ENCODE measurements at regions not wholly inside any gene's neighbourhood (a gene's known extent, or its start where the extent isn't known, plus 50 kb on each side); places are given as distances from the start of the nearest gene placed in this dataset.
"Not testable (repeated sequence)": the region's sequence is repeated elsewhere in the genome, so short reads cannot be mapped to it uniquely, and the experiment has no call there.

GRCh38 chr19:31535691-31536460 lies 186.6 kb upstream of the TSHZ3 start:
- Histone ChIP-seq H3K27me3 (ENCODE audit: control insufficient read depth, insufficient read depth, low read length) (no peaks in the 10 kb centered on the region), H3K27ac (ENCODE audit: low read depth, low read length) (no peak overlapping the region), H3K9me3 (ENCODE audit: control insufficient read depth, insufficient read depth, low read length) (no peaks in the 10 kb centered on the region), H3K4me3 (ENCODE audit: low read depth, low read length) (no peak overlapping the region)
- TF ChIP-seq, protein P1, sequence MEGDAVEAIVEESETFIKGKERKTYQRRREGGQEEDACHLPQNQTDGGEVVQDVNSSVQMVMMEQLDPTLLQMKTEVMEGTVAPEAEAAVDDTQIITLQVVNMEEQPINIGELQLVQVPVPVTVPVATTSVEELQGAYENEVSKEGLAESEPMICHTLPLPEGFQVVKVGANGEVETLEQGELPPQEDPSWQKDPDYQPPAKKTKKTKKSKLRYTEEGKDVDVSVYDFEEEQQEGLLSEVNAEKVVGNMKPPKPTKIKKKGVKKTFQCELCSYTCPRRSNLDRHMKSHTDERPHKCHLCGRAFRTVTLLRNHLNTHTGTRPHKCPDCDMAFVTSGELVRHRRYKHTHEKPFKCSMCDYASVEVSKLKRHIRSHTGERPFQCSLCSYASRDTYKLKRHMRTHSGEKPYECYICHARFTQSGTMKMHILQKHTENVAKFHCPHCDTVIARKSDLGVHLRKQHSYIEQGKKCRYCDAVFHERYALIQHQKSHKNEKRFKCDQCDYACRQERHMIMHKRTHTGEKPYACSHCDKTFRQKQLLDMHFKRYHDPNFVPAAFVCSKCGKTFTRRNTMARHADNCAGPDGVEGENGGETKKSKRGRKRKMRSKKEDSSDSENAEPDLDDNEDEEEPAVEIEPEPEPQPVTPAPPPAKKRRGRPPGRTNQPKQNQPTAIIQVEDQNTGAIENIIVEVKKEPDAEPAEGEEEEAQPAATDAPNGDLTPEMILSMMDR (IDR thresholded peaks at IDR 0.05; ENCODE audit: low read depth, low read length), result no peak
- ChIA-PET CTCF (no interaction called here), POLR2A (no interaction called here)
- DNase-seq (ENCODE audit: low read depth, low spot score), result no peak

DNA sequence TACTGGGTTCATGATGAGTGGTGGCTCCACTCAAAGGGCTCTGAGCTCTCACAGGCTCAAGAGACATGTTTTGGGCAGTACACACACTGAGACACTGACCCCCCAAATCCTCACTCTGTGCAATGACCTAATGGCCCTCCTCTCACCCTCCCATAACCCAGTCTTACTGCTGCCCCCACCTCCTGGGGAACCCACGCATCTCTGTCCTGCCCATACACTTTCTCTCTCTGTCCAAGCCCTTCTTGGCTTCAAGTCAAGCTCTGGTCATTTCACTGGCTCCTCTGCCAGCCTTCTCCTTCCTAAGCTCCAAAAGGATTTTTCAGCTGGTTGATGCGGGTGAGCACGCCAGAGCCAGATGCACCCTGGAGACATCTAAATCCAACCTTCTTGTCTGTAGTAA lies 187.9 kb upstream of the TSHZ3 start:
- DNase-seq (ENCODE audit: low read depth, low spot score), result no peak
- Histone ChIP-seq H3K27me3 (ENCODE audit: control insufficient read depth, insufficient read depth, low read length) (no peaks in the 10 kb centered on the region), H3K4me3 (ENCODE audit: low read depth, low read length) (no peak overlapping the region), H3K9me3 (ENCODE audit: control insufficient read depth, insufficient read depth, low read length) (no peaks in the 10 kb centered on the region), H3K27ac (ENCODE audit: low read depth, low read length) (no peak overlapping the region)
- TF ChIP-seq, protein P1 (IDR thresholded peaks at IDR 0.05; ENCODE audit: low read depth, low read length), result no peak
- ChIA-PET POLR2A (no interaction called here), CTCF (no interaction called here)

DNA sequence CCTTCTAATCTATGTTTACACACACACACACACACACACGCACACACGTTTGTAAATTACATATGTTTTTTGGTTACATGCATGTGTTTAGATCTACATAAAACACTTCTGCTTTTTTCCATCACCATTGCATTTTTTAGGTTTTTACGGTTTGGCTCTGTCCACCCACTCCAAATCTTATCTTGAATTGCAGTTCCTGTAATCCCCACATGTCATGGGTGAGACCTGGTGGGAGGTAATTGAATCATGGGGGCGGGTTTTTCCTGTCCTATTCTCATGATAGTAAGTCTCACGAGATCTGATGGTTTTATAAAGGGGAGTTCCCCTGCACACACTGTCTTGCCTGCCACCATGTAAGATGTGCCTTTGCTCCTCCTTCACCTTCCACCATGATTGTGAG lies 188.7 kb upstream of the TSHZ3 start:
- H3K27ac ChIP-seq (ENCODE audit: low read depth, low read length); POLR2A ChIA-PET; H3K4me3 ChIP-seq (ENCODE audit: low read depth, low read length); DNase-seq (ENCODE audit: low read depth, low spot score); H3K27me3 ChIP-seq (ENCODE audit: control insufficient read depth, insufficient read depth, low read length); CTCF ChIA-PET; H3K9me3 ChIP-seq (ENCODE audit: control insufficient read depth, insufficient read depth, low read length): not testable (repeated sequence)

GRCh38 chr19:31538879-31539278 lies 189.6 kb upstream of the TSHZ3 start:
- no peak for DNase-seq (ENCODE audit: low read depth, low spot score)
- ChIA-PET POLR2A (no interaction called here), CTCF (no interaction called here)
- Histone ChIP-seq H3K27ac (ENCODE audit: low read depth, low read length) (no peak overlapping the region), H3K4me3 (ENCODE audit: low read depth, low read length) (no peak overlapping the region), H3K27me3 (ENCODE audit: control insufficient read depth, insufficient read depth, low read length) (peaks cover 4% of the 10 kb centered on the region), H3K9me3 (ENCODE audit: control insufficient read depth, insufficient read depth, low read length) (no peaks in the 10 kb centered on the region)
- TF ChIP-seq, protein P1 (IDR thresholded peaks at IDR 0.05; ENCODE audit: low read depth, low read length), result no peak

- no peak overlapping the region for H3K4me3 ChIP-seq (ENCODE audit: low read depth, low read length)
- no peak for DNase-seq (ENCODE audit: low read depth, low spot score)
- CTCF ChIA-PET, result no interaction called here
- H3K9me3 ChIP-seq (ENCODE audit: control insufficient read depth, insufficient read depth, low read length), result no peaks in the 10 kb centered on the region
- H3K27ac ChIP-seq (ENCODE audit: low read depth, low read length), result no peak overlapping the region
- peaks cover 4% of the 10 kb centered on the region for H3K27me3 ChIP-seq (ENCODE audit: control insufficient read depth, insufficient read depth, low read length)
- POLR2A ChIA-PET, result no interaction called here
- TF ChIP-seq, protein P1 (IDR thresholded peaks at IDR 0.05; ENCODE audit: low read depth, low read length), result no peak
Measured at GRCh38 chr19:31539386-31539785, 190.2 kb upstream of the TSHZ3 start.

Data from AG04450 (cell line).